Tibial nerve (tissue), 4 donors: ENCODE measurements at regions not wholly inside any gene's neighbourhood (a gene's known extent, or its start where the extent isn't known, plus 50 kb on each side); places are given as distances from the start of the nearest gene placed in this dataset.

Experiments used
- CTCF ChIP-seq, 5 experiments: fragments of 200-600 bp in 3 of 5; fragments of 450-650 bp in 2 of 5; sonication (generic) in 3 of 5; IDR thresholded peaks; one replicate each; pipeline ENCODE4 v1.5.1; 2016 to 2019; ENCODE audit warnings: antibody characterized with exemption in 5 of 5, mild to moderate bottlenecking in 3 of 5, moderate library complexity in 2 of 5
- EP300 ChIP-seq, 2 donors: sonication (generic); formaldehyde crosslinking; IDR thresholded peaks; one replicate each; pipeline ENCODE4 v1.6.1; 2017; ENCODE audit warnings: antibody characterized with exemption in 2 of 2, mild to moderate bottlenecking in 1 of 2

GRCh38 chr14:84533181-84533725, 996.7 kb upstream of the FLRT2 start:
- TF ChIP-seq CTCF (IDR thresholded peaks at IDR 0.05) (no peak), EP300 (IDR thresholded peaks at IDR 0.05) (no peak)
